Heart left ventricle (tissue), 13 donors: ENCODE measurements at regions not wholly inside any gene's neighbourhood (a gene's known extent, or its start where the extent isn't known, plus 50 kb on each side); places are given as distances from the start of the nearest gene placed in this dataset.

ENCODE experiments used
- CTCF ChIP-seq, 12 donors: fragments of 200-600 bp; sonication (generic) in 4 of 12; IDR thresholded peaks; one replicate each; pipeline versions ENCODE4 v1.5.0 to v1.8.0; 2018 to 2022; ENCODE audit warnings: antibody characterized with exemption in 12 of 12, mild to moderate bottlenecking in 5 of 12
- POLR2A ChIP-seq, 2 donors: fragments of 450-650 bp; IDR thresholded peaks; one replicate each; pipeline ENCODE4 v1.6.1; 2017; ENCODE audit warnings: antibody characterized with exemption in 2 of 2, mild to moderate bottlenecking in 2 of 2, moderate library complexity in 2 of 2
- donor health status: ischemic (EF 13 %, LVEDD 7.1; RV severe dilation, severe dysfunction).
- donor health status: DM: no; HTN: yes; CAD: no.
- donor health status: DM: no; HTN: no; CAD: no.
- donor health status: ischemic (EF 25% LVEDD 6.9; RV normal size, moderate dysfunction).
- donor health status: ischemic (EF 25% LVEDD 5.7; RV mildly dilated, moderate dysfunction).
- donor health status: ischemic (EF 35%, LVEDD 5.7; RV mildly dilated, moderate dysfunction).
- donor health status: nonischemic (EF 11% LVEDD 7.7; RV severe dilation, severe dysfunction).
- donor health status: DM: yes; HTN: yes; CAD: no.
- donor health status: PGD.
- donor health status: ischemic (EF 29% LVEDD 5.4; RV normal size, mild dysfunction).
- donor health status: nonischemic (EF 23%, LVEDD 6.1; RV moderate dilation, normal function).

DNA sequence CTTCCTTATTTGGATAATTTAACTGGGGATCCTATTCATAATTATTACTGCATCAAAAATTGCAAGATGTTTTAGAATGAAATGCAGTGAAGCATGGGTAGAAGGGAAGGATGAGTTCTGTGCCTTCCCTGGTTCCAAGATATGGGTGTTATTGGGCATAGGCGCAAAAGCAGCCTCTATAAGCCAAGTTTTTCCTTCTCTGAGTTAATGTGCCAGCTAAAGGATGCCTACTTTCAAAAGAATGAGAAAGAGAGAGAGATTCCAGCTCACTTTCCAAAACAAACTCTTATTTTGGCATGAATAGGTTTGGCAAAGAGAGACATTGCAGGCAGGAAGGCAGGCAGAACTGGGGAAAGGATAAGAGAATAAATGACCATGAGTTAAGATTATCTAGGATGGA lies 270.2 kb downstream of the TAFA4 start:
- TF ChIP-seq CTCF (IDR thresholded peaks at IDR 0.05) (no peak), POLR2A (IDR thresholded peaks at IDR 0.05) (no peak)
